H1 (cell line): ENCODE measurements at regions not wholly inside any gene's neighbourhood (a gene's known extent, or its start where the extent isn't known, plus 50 kb on each side); places are given as distances from the start of the nearest gene placed in this dataset.
A peak's percentile ranks its signal among the peaks of the same experiment; 100 is the strongest.

Experiments used
- CTCF ChIA-PET: fragments of 300-600 bp; sonication (Branson Sonifier 250); formaldehyde crosslinking; loops from one replicate; lab custom pipeline; 2021; ENCODE audit not compliant: partially characterized antibody; lab: Charles Lee
- POLR2A ChIA-PET: fragments of 300-600 bp; sonication (Branson Sonifier 250); formaldehyde crosslinking; loops from one replicate; lab custom pipeline; 2021; ENCODE audit warnings: inconsistent platforms; ENCODE audit not compliant: partially characterized antibody; lab: Charles Lee
- DNase-seq, 2 experiments: peaks; one replicate each; pipeline versions ENCODE4 v3.0.0 to v3.0.0-alpha.2; 2010 to 2022; ENCODE audit warnings: low spot score in 2 of 2, low read depth in 1 of 2, mixed read lengths in 1 of 2
- FAIRE-seq: peaks from 2 replicates; lab custom pipeline; 2011; peaks lifted over from hg19 to GRCh38; lab: Jason Lieb, UNC
- H2AFZ ChIP-seq: 2 replicates; pipeline ENCODE4 v1.8.1; 2012; ENCODE audit warnings: low read length, inconsistent platforms
- H2AK5ac ChIP-seq: 2 replicates; pipeline ENCODE4 v1.6.1; 2013; ENCODE audit warnings: low read depth, low read length
- H2BK120ac ChIP-seq: replicated peaks from 2 replicates; pipeline ENCODE3; 2013; ENCODE audit warnings: low read depth, low read length, inconsistent platforms
- H2BK12ac ChIP-seq: 2 replicates; pipeline ENCODE4 v1.6.1; 2013; ENCODE audit warnings: low read depth, low read length
- H2BK15ac ChIP-seq: 2 replicates; pipeline ENCODE4 v1.6.1; 2013; ENCODE audit warnings: low read length
- H2BK20ac ChIP-seq: 2 replicates; pipeline ENCODE4 v1.6.1; 2013; ENCODE audit warnings: low read length
- H2BK5ac ChIP-seq: 2 replicates; pipeline ENCODE4 v1.6.1; 2013; ENCODE audit warnings: low read depth, low read length
- H3K14ac ChIP-seq: 2 replicates; pipeline ENCODE4 v1.6.1; 2013; ENCODE audit warnings: inconsistent platforms; ENCODE audit not compliant: insufficient read length
- H3K18ac ChIP-seq: 2 replicates; pipeline ENCODE4 v1.6.1; 2013; ENCODE audit warnings: low read length; ENCODE audit errors: extremely low read depth
- H3K23ac ChIP-seq: 2 replicates; pipeline ENCODE4 v1.6.1; 2013; ENCODE audit warnings: inconsistent platforms; ENCODE audit not compliant: insufficient read length
- H3K23me2 ChIP-seq: 2 replicates; pipeline ENCODE4 v1.6.1; 2013; ENCODE audit warnings: low read depth, low read length
- H3K27ac ChIP-seq: 2 replicates; pipeline ENCODE4 v1.6.1; 2011; ENCODE audit warnings: low read depth, low read length, inconsistent platforms
- H3K27me3 ChIP-seq, 4 experiments: replicated peaks in 1 of 4; 1 replicate in 1 of 4; 2 replicates in 3 of 4; pipeline versions ENCODE4 v1.6.1 to v1.8.1; 2011 to 2013; ENCODE audit warnings: low read length in 3 of 4, mild to moderate bottlenecking in 3 of 4, inconsistent platforms in 2 of 4, mixed read lengths in 2 of 4, moderate library complexity in 1 of 4; ENCODE audit not compliant: control insufficient read depth in 3 of 4, insufficient read depth in 3 of 4; ENCODE audit errors: extremely low read depth in 1 of 4
- H3K36me3 ChIP-seq, 4 experiments: 2 replicates each; pipeline versions ENCODE4 v1.6.1 to v1.8.1; 2011 to 2013; ENCODE audit warnings: mild to moderate bottlenecking in 4 of 4, low read length in 3 of 4, moderate library complexity in 2 of 4, control low read depth in 1 of 4, inconsistent platforms in 1 of 4; ENCODE audit not compliant: insufficient read depth in 4 of 4, control insufficient read depth in 2 of 4
- H3K4ac ChIP-seq: replicated peaks from 2 replicates; pipeline ENCODE3; 2013; ENCODE audit warnings: low read length, low read depth, mixed read lengths, inconsistent platforms; ENCODE audit not compliant: insufficient read length
- H3K4me1 ChIP-seq, 4 experiments: replicated peaks in 1 of 4; 1 replicate in 1 of 4; 2 replicates in 3 of 4; pipeline versions ENCODE4 v1.6.1 to v1.8.1; 2011 to 2013; ENCODE audit warnings: low read length in 3 of 4, inconsistent platforms in 2 of 4, mixed read lengths in 1 of 4; ENCODE audit not compliant: insufficient read depth in 4 of 4, control insufficient read depth in 3 of 4
- H3K4me2 ChIP-seq, 2 experiments: 2 replicates each; pipeline versions ENCODE4 v1.6.1 to v1.8.1; 2011 to 2013; ENCODE audit warnings: low read depth in 2 of 2, low read length in 2 of 2, control low read depth in 1 of 2, inconsistent platforms in 1 of 2, mild to moderate bottlenecking in 1 of 2; ENCODE audit not compliant: insufficient read depth in 1 of 2
- H3K4me3 ChIP-seq, 4 experiments: fragments of 200-600, 300-600 bp in 1 of 4; sonication (generic), shearing (Covaris generic), sonication (Bioruptor Twin) in 1 of 4; 2 replicates each; pipeline versions ENCODE4 v1.5.1 to v1.8.1; 2011 to 2016; ENCODE audit warnings: low read length in 4 of 4, low read depth in 3 of 4, control low read depth in 2 of 4, inconsistent platforms in 2 of 4, mild to moderate bottlenecking in 2 of 4, mixed read lengths in 1 of 4, moderate library complexity in 1 of 4; ENCODE audit not compliant: insufficient read depth in 2 of 4; ENCODE audit errors: extremely low read depth in 1 of 4
- H3K56ac ChIP-seq: replicated peaks from 2 replicates; pipeline ENCODE3; 2013; ENCODE audit warnings: low read depth, mild to moderate bottlenecking, mixed read lengths, low read length, inconsistent platforms; ENCODE audit not compliant: insufficient read length
- H3K79me1 ChIP-seq: 2 replicates; pipeline ENCODE4 v1.6.1; 2013; ENCODE audit warnings: low read depth, low read length, control low read depth
- H3K79me2 ChIP-seq, 2 experiments: 2 replicates each; pipeline versions ENCODE4 v1.6.1 to v1.8.1; 2012 to 2013; ENCODE audit warnings: low read length in 2 of 2, mild to moderate bottlenecking in 2 of 2, inconsistent platforms in 1 of 2; ENCODE audit not compliant: insufficient read depth in 2 of 2, control insufficient read depth in 1 of 2
- H3K9ac ChIP-seq, 4 experiments: replicated peaks in 1 of 4; 1 replicate in 1 of 4; 2 replicates in 3 of 4; pipeline versions ENCODE4 v1.6.1 to v1.8.1; 2011 to 2013; ENCODE audit warnings: low read depth in 3 of 4, low read length in 3 of 4, control low read depth in 2 of 4, mild to moderate bottlenecking in 2 of 4, moderate library complexity in 2 of 4, inconsistent platforms in 1 of 4; ENCODE audit errors: extremely low read depth in 1 of 4
- H3K9me3 ChIP-seq, 2 experiments: 2 replicates each; pipeline versions ENCODE4 v1.6.1 to v1.8.1; 2012 to 2013; ENCODE audit warnings: mild to moderate bottlenecking in 2 of 2, moderate library complexity in 2 of 2, control low read depth in 1 of 2, inconsistent platforms in 1 of 2, low read depth in 1 of 2, low read length in 1 of 2, mixed read lengths in 1 of 2; ENCODE audit not compliant: insufficient read depth in 2 of 2
- H4K20me1 ChIP-seq, 2 experiments: replicated peaks in 1 of 2; 2 replicates each; pipeline versions ENCODE3 to v1.8.1; 2011 to 2013; ENCODE audit warnings: inconsistent platforms in 2 of 2, low read length in 2 of 2, mild to moderate bottlenecking in 1 of 2; ENCODE audit not compliant: insufficient read depth in 2 of 2, control insufficient read depth in 1 of 2
- H4K5ac ChIP-seq: 2 replicates; pipeline ENCODE4 v1.6.1; 2013; ENCODE audit warnings: low read length, low read depth, mixed read lengths, inconsistent platforms; ENCODE audit not compliant: insufficient read length
- H4K8ac ChIP-seq: 2 replicates; pipeline ENCODE4 v1.8.0; 2013; ENCODE audit warnings: mild to moderate bottlenecking, moderate library complexity, low read length, inconsistent platforms; ENCODE audit not compliant: insufficient read depth; ENCODE audit errors: extremely low read depth
- H4K91ac ChIP-seq: replicated peaks from 2 replicates; pipeline ENCODE3; 2013; ENCODE audit warnings: low read length, mixed read lengths, inconsistent platforms; ENCODE audit not compliant: insufficient read length
- TEAD4 ChIP-seq: IDR thresholded peaks from 2 replicates; pipeline ENCODE4 v1.6.1; 2012; ENCODE audit warnings: low read depth, low read length, inconsistent platforms, mixed read lengths
- WGBS, 2 experiments: shearing (Covaris generic) in 1 of 2; methylation state at CpG; one replicate each; pipeline versions ENCODE4 v1.1.6 to v1.1.7; 2013 to 2015; ENCODE audit warnings: low lambda C conversion rate in 2 of 2, mixed read lengths in 2 of 2, inconsistent platforms in 1 of 2, low coverage in 1 of 2, missing lambda C conversion rate in 1 of 2; ENCODE audit not compliant: insufficient replicate concordance in 2 of 2, insufficient coverage in 1 of 2, insufficient read length in 1 of 2; ENCODE audit errors: extremely low coverage in 1 of 2, missing lambda C conversion rate in 1 of 2; 5-methylcytosine and 5-hydroxymethylcytosine counted together
- TF ChIP-seq, protein P1 (sequence below): IDR thresholded peaks from 2 replicates; pipeline ENCODE4 v1.6.1; 2012; ENCODE audit warnings: inconsistent platforms
- TF ChIP-seq, protein P2 (sequence below): IDR thresholded peaks from 2 replicates; pipeline ENCODE4 v1.6.1; 2012; ENCODE audit warnings: inconsistent platforms

DNA sequence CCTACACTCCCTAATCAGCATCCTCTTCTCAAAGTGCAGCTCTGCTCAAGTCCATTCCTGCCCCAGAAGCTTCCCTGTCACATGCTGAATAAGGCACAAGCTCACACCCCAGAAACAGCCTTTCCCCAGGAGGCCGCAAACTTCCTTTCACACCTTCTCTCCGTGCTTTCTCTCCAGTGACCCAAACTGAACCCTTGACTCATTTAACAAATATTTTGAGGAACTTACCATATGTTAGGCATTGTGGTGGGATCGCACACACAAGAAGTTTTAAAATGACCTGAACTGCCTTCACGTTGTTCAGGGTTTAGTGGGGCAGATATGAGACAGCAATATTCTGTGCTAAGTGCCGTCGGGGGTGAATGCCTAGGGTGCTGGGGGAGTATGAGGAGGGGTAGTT lies 161.3 kb downstream of the INSIG2 start:
- CTCF ChIA-PET: interaction anchor here (1.3 to 2.7 kb wide), 2 partner anchors 9 to 20 kb away, joined by 3 to 13 read pairs; no protein-coding TSS in a partner anchor
- no peak overlapping the region for H4K5ac ChIP-seq
- POLR2A ChIA-PET: interaction anchor here (1.0 kb wide), 1 partner anchor 16 kb away, joined by 3 read pairs; no protein-coding TSS in a partner anchor
- TF ChIP-seq TEAD4: no peak
- TF ChIP-seq, protein P1, sequence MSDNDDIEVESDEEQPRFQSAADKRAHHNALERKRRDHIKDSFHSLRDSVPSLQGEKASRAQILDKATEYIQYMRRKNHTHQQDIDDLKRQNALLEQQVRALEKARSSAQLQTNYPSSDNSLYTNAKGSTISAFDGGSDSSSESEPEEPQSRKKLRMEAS: peak; percentile 56
- TF ChIP-seq, protein P2, sequence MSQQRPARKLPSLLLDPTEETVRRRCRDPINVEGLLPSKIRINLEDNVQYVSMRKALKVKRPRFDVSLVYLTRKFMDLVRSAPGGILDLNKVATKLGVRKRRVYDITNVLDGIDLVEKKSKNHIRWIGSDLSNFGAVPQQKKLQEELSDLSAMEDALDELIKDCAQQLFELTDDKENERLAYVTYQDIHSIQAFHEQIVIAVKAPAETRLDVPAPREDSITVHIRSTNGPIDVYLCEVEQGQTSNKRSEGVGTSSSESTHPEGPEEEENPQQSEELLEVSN: peak; percentile 53; the same call in 1 of the 2 replicates
- TF ChIP-seq, all 59 proteins: peak for 2
- WGBS, 2 experiments: 81% methylated on average over 6 of the region's 6 CpGs; no CpG with 5 or more reads in 1 of the 2 experiments
- Histone ChIP-seq H3K56ac (no peak overlapping the region), H3K14ac (no peak overlapping the region), H3K4me3 (no peak overlapping the region), H3K9me3 (no peaks in the 10 kb centered on the region), H4K8ac (no peak overlapping the region), H3K4me2 (no peak overlapping the region), H3K36me3 (no peaks in the 10 kb centered on the region), H3K79me1 (no peaks in the 10 kb centered on the region), H2AFZ (0 out of 2 replicates have a peak overlapping the region, but pooled peaks have one; percentile 10), H3K4me1 (peaks cover 0 to 3% (median 0%) of the 10 kb centered on the region in 4 experiments; a peak in 2 of 7 replicates), H2BK20ac (no peak overlapping the region), H2BK120ac (no peak overlapping the region), H4K20me1 (no peaks in the 10 kb centered on the region), H3K27ac (no peak overlapping the region), H2BK5ac (no peak overlapping the region), H2BK15ac (no peak overlapping the region), H3K9ac (no peak overlapping the region), H3K27me3 (no peaks in the 10 kb centered on the region; a peak in 1 of 7 replicates), H3K23me2 (no peaks in the 10 kb centered on the region; the same call in 1 of the 2 replicates), H2AK5ac (no peak overlapping the region), H3K4ac (no peak overlapping the region), H3K23ac (no peak overlapping the region), H4K91ac (no peak overlapping the region), H2BK12ac (no peak overlapping the region), H3K79me2 (no peaks in the 10 kb centered on the region), H3K18ac (no peak overlapping the region)
- DNase-seq (no peak), FAIRE-seq (no peak)
